HG03175 (cell line): ENCODE measurements at regions not wholly inside any gene's neighbourhood (a gene's known extent, or its start where the extent isn't known, plus 50 kb on each side); places are given as distances from the start of the nearest gene placed in this dataset.
"Not testable (repeated sequence)": the region's sequence is repeated elsewhere in the genome, so short reads cannot be mapped to it uniquely, and the experiment has no call there.

Source experiments
- ATAC-seq: cut with Tn5 transposase; IDR thresholded peaks from one replicate; pipeline ENCODE4 v1.9.1; 2021; ENCODE audit warnings: mild to moderate bottlenecking, moderate library complexity; ENCODE audit not compliant: unreplicated experiment

DNA sequence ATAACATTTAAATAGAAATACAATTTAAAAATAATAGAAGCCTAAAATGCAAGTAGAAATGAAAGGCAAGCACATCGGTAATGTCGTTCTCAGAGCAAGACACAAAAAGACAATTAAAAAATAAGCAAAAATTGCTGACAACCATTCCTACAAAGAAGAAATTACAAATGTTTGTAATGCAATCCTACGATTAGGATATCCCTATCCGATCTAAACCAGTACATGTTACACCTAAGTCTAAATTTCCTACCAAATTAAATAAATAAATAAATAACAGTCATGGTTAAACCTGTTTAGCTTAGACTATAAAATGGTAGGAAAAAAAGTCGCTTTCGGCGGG, 90.0 kb downstream of the ANXA2R start:
- ATAC-seq: no peak

DNA sequence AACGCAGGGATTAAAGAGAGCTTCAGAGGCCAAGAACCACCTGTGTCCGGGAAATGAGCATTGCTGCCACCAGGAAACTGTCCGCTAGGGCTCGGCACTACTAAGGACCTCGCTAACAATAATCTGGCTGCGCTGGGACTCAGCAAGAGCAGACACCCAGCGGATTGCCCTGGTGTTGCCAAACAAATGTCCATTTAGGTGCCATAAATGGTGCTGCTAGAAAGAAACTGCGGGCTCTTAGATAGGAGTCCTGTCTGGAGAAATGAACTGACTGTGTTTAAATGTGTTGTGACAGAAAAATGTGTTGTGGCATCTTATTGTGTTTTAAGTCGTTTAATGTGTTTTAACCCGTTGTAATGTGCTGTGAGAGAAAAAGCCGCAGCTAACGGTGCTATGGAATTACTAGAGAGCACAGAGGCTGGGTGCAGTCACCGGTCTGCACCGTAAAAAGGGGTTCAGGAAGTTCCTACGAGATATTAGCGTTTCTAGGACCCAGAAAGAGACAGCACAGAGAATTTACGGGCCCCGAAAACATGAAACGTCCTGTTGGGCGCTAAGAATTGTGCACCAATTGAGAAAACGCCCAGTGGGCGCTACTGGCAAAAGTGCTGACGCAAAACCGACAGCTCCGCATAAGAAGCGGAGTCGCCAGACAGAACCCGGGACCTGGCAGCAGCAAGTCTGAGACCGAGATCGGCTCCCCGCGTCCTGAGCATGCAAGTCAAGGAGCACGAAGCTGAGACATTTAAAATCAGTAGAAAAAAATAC, 90.6 kb downstream of the ANXA2R start:
- peak; percentile 74 for ATAC-seq

DNA sequence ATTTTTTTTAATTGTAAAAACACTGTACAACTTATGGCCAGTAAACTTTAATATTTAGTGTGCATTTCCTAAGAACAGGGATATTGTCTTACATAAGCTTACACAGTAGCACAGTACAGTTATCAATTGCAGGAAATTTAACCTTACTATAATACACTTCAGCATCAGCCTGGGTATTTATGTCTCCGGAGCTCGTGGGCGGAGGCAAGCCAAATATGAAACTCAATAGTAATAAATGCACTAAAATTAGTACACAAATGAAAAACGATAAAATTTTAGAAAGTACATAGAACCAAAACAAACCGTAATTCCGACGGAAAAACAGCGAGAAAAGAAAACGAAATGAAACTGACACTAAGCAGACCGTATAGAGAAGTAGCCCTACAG, 91.2 kb downstream of the ANXA2R start:
- peak; percentile 1 for ATAC-seq

DNA sequence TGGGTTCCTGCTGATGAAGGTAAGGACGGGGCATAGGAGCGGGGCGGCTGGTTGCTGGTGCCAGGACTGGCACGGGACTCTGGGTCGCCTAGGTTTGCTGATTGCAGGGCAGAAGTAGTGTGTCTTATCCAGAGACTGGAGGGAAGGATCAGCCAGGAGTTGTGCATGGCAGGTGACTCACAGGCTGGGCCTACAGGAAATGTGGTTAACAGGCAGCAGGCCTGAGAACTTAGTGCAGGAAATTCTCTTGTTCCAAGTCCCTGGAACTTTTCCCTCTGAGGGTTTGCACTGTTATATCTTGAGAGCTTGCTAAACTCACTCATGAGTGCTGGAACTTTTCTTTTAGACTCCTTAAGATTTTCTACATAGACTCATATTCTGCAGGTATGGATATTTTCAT, 95.1 kb downstream of the ANXA2R start:
- no peak for ATAC-seq

DNA sequence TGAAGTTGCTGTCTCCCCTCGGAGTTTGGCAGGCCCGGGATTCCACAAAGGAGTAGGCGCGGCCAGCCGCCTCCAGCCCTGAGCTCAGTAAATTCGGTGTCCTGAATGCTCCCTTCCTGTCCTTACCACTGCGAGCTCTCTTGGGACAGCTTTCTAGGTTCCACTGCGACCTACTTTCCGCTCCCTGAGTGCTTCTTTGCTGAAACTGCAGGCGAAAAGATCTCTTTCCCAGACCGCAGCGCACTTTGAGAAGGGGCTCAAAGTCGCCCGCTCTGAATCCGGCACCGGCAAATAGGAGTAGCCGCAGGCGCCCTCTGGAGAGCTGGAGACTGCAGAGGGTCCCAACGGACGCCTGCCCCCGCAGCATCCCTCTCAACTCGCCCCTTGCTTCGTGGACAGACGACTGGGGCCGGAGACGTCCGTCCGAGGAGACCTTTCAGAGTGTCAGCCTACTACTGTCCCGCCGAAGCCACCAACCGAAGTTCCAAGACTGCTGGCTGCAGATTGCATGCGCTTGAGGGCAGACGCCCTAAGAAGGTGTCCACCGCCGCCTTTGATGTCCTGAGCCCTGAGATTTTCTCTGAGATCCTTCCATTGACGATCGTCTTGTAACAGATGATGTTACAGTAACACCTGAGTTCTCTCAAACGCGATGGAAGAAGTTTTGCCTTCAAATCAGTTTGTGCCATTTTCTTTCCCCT, 96.0 kb downstream of the ANXA2R start:
- no peak for ATAC-seq

DNA sequence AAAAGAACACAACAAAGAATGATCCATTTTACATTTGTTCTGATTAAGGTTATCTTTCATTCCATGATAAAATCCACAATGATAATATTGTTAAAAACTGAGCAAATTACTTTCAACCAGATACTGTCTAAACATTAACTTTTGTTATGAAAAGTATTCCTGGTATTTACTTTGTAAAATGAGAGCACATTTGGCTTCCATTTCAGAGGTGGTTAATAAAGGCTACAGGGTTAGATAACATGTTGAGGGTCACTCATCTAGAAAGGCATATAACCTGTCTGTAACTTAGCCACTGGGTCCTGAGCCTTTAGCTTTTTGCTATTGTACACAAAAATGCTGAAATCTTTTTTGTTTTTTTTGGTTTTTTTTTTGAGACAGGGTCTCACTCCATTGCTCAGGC, 99.3 kb downstream of the ANXA2R start:
- ATAC-seq: no peak

DNA sequence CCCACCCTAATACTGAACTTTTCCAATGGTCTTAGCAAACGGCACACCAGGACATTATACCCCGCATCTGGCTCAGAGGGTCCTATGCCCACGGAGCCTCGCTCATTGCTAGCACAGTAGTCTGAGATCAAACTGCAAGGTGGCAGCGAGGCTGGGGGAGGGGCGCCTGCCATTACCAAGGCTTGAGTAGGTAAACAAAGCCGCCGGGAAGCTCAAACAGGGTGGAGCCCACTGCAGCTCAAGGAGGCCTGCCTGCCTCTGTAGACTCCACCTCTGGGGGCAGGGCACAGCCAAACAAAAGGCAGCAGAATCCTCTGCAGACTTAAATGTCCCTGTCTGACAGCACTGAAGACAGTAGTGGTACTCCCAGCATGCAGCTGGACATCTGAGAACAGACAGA, 108.1 kb downstream of the ANXA2R start:
- not testable (repeated sequence) for ATAC-seq

DNA sequence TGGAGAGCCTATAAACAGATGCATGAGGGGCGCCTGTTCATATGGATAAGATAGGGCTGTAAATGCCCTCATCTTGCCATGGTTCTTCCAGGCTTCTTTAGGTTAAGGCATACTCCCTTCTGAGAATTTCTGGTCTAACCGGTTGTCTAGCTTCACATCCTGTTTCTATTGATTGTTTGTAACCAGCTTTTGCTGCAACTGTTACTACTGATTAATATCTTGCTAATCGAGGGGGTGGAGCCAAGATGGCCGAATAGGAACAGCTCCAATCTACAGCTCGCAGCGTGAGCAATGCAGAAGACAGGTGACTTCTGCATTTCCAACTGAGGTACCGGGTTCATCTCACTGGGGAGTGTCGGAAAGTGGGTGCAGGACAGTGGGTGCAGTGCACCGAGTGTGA, 108.7 kb downstream of the ANXA2R start:
- ATAC-seq: not testable (repeated sequence)

DNA sequence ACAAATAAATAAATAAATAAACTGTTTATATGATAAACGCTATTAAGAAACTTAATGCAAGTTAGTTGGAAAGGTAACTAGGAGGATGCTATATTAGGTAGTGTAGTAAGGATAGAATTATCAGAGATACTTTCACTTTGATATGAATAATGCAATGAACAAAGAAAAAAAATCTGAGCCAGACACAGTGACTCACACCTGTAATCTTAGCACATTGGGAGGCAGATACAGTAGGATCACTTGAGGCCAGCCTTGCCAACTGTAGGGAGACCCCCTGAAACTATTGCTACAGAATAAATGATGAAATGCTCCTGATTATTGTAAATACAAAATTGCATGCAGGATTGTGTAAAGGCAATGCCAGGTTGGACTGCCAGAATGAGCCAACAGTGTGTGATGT, 109.2 kb downstream of the ANXA2R start:
- no peak for ATAC-seq

DNA sequence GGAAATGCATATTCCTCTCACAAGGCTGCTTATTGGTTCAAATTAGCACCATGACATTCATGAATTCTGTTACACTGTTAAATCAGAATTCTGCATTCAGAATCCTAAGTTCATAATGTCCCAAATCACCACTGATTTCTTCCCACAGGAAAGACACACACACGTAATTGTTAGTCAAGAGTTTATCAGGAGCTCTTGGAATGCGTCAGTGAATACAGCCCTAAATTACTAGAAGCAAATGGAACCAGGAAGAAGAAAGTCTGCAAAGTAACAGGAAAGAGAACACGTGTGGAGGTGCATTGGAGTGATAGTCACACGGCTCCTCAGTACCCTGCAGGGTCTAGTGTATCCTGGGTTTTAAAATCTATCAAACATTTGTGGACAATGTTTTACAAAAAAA, 110.2 kb downstream of the ANXA2R start:
- no peak for ATAC-seq

DNA sequence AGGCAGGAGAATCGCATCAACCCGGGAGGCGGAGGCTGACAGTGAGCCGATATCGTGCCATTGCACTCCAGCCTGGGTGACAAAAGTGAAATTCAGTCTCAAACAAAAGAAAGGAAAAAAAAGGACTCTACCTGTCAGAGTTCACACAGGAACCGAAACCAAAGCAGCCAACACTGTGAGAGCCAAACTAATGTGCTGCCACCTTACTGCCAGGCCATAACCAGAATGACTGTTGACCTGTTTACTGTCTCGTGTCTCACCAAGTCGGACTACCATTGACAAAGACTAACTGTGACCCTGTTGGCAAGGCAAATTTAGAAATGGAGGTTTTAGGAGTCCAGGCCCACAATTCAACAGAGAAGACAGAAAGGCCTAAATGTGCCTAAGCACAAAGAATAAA, 112.4 kb downstream of the ANXA2R start:
- peak; percentile 99 for ATAC-seq

DNA sequence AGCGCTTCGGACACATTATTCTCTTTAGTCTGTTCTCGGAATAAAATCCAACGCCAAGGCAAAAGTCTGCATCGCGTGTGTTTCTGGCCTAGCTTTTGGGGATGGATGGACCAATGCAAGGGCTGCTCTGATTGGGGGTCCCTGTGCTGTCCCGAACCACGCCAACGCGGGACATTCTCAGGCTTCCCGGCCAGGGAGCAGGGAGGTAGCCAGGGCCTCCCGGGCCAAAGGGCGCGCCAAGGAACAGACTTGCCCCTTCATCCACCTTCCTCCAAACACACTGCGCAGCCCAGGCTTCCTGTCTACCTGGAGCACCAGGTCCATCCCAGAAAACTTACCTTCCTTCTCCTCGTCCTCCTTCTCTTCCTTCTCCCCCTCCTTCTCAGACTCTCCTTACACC, 113.0 kb upstream of the SELENOP start:
- ATAC-seq: no peak

DNA sequence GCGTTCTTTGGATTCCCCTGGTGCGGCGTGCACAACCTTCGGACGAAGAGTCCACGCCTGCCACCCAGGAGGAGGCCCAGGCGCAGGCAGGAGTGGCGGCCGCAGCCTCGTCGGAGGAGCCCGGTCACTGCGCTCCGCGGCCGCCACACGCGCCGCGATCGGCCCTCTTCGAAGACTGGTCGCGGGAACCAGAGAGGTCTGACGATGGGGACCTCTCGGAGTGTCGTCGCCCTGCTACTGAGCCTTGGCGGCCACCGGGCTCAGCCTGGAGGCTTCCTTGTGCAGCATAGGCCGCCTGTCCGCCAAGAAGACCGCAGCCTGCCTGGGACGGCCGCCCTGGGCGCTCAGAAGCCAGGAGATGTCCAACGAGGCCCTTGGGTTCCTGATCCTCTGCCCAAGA, 112.5 kb upstream of the SELENOP start:
- no peak for ATAC-seq

DNA sequence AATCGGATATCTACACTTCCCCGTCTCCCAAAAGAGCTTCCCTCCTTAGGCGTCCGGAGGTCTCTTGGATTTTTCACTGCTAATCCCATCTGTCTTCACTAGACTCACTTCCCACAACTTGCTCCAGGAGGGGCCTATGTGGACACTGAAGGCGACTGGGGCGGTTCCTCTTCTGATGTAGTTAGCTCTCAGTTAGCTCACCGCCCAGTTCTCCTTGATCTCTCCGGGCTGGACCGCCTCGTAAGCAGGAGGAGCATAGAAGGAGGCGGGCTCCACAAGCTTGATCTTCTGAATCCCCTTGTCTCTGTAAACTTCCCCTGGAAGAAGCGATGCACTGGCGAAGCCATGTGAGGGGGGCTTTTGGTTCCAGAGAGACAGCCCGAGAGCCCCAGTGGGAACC, 112.0 kb upstream of the SELENOP start:
- ATAC-seq: no peak

DNA sequence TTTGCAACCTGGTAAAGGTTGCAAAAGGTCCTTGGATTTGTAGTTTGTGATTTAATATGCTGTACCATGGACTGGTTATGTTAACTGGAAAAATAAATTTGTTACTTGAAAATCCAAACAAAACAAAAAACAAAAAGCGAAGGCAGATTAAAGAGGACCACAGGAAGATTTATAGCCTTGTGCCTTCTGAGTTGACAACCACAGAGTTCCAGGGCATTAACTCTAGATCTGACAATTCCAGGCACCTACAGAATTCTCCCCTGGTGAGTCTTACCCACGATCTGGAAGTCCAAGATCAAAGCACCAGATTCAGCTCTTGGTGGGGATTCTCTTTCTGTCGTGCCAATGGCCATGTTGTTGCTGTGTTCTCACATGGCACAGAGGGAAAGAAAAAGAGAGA, 107.9 kb upstream of the SELENOP start:
- ATAC-seq: no peak

DNA sequence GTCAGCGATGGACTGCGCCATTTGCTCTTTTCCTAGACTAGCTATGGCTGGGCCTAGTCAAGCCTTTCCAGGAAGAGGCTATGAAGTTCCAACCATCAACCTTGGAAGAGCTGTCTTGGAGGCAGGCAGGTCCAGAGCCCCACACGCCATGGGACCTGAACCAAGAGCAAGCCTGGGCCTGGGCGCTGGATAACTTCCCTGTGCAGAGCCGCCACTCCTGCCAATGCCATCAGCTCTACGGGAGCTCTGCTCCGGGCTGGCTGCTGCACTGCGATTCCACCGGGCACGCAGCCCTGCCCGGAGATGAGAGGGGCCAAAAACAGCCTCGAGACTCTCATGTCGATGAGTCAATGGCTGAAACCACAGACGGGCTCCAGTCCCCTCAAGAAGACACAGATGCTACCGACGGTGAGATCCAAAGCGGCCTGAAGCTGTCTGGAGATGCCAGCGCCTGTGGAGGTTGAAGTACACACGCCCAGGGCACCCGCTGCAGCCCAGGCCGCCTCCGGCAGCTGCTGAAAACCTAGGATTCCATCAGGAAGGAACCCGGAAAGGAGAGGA, 103.7 kb upstream of the SELENOP start:
- ATAC-seq: no peak

DNA sequence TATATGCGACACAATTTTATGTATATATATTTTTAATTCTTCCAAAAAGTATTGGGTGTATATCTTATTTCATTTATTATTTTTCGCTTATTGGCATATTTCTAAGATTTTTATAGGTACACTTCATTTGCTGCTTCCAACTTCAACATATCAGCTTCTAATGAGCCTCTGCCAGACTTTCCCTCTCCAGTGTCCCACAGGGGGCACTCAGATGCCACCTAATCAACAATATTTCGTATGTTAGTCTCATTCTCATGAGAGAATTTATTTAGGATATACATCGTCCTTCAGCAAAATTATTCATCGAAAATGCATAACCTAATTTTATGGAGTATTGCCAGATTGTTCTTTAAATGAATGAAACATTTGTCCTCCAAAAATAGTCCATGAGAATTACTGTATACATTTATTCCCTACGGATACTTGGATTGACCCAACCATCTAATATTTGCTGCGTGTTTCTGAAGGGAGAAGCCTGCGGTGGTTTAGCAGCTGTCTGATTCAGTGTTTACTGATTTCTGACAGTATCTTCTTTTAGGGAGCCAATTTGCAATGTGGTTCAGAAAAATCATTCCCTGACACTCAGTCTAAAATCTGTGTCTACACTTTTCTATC, 100.6 kb upstream of the SELENOP start:
- no peak for ATAC-seq

DNA sequence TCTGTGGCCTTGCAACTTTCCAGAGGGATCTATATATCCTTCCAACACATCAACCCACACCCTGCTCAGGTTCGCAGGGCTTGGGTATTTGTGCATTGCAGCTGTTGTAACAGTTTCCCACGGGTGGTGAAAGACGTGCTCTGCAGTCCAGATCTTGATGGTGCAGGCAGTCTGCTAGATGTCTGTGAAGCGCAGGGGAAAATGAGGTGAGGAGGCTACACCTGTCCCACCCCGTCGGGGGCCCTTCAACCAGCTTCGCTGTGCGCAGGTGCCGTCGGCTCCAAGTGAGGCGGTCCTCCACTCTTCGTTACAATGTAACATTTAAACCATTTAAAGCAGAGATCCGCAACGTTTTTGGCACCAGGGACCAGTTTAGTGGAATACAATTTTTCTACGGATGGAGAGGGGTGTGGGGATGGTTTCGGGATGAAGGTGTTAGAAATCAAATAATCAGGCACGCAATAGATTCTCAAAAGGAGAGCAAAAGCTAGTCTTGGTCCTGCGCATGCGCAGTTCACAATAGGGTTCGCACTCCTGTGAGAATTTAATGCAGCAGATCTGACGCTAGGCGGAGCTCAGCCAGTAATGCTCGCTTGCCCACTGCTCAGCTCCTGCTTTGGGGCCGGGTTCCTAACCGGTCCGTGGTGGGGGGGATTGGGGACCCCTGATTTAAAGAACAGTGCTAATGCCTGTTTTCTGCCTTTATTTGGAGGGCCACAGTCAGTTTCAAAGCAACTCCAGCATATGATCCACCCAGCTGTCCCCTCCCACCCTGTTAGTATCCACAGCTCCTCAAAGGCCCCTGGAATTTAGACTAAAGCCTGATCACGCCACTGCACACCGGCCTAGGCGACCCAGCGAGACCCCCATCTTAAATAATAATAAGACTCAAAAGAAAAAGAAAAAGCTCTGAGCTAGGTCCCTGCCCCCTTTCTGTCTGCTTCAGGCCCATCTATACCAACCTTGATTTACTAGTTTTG, 97.1 kb upstream of the SELENOP start:
- peak; percentile 90 for ATAC-seq

DNA sequence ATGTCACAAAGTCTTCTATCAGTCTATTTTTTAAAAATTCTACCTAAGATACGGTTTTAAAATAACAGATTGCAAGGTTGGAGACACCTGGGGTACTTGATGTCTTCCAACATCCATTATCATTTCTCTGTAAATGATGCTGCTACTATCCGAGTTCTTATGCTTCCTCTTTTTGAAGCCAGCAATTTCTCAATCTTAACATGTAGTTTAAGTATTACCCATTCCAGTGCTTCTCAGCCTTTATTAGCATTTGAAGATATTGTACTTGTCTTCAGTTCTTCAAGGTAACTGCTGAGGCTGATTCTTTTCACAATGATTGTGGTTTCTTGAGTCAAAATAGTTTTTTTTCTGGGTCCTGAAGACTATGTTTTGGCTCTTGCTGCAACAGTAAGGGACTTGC, 96.4 kb upstream of the SELENOP start:
- ATAC-seq: peak; percentile 8

DNA sequence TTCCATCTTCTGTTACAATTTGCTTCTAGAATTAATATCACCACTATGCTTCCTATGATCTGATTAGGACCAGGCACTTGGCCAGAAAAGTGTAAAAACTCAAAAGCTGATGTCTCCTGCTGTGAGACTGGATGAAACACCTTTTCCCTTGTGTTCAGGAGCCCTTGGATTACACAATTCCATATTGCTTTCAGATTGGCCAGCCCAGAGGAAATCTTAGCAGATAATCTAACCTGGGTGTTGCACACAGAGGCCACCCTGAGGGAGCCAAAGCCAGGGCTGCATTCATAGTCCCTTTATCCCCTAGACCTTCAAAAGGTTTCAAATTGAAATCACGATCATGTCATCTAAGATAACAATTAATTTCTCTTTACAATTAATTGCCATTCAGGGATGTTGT, 94.1 kb upstream of the SELENOP start:
- no peak for ATAC-seq

DNA sequence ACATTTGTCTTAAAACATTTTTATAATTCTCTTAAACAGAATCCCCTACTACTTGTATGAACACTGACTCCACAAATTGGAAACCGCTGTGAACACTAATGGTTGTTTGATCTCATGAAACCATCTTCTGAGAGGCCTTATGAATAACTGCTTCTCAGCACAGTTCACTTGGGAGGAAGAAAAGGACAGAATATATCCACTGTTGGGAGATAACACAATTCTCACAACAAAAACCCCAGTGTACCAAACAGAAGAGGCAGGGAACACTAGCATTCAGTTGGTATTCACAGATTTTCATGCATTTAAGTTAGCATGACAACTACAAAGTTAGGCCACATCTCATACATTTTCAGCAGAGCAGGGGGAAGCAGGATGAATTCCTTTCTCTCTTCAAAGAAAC, 89.0 kb upstream of the SELENOP start:
- ATAC-seq: no peak
